PC-9 (cell line): ENCODE measurements at regions not wholly inside any gene's neighbourhood (a gene's known extent, or its start where the extent isn't known, plus 50 kb on each side); places are given as distances from the start of the nearest gene placed in this dataset.

Experiments
- EZH2 ChIP-seq: fragments of 200-600 bp; sonication (generic); IDR thresholded peaks from 2 replicates; pipeline ENCODE4 v1.8.0; 2017; ENCODE audit warnings: antibody characterized with exemption, low read depth
- TF ChIP-seq, protein P1 (sequence below): fragments of 200-600 bp; sonication (generic); conservative IDR thresholded peaks from 2 replicates; pipeline ENCODE4 v1.6.1; 2017; ENCODE audit warnings: mixed run types, antibody characterized with exemption, mild to moderate bottlenecking, moderate library complexity

DNA sequence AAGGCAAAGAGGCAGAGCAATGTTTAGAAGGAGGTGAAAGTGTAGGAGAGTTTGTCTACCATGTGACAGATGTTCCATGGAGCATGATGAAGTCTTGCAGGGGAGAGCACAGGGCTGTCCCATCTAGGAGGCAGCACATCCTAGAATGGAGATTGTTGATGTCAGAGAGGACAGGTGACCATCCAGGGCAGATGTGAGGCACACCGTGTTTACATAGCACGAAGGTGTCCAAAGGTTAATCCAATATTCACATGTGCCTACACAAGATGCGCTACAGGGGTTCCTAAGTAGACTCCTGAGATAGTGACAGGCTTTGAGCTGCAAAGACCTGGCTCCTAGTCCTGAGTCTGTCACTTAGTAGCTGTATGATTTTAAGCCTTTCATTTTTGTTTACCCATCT, 219.3 kb upstream of the SLCO3A1 start:
- TF ChIP-seq EZH2: no peak
- TF ChIP-seq, protein P1, sequence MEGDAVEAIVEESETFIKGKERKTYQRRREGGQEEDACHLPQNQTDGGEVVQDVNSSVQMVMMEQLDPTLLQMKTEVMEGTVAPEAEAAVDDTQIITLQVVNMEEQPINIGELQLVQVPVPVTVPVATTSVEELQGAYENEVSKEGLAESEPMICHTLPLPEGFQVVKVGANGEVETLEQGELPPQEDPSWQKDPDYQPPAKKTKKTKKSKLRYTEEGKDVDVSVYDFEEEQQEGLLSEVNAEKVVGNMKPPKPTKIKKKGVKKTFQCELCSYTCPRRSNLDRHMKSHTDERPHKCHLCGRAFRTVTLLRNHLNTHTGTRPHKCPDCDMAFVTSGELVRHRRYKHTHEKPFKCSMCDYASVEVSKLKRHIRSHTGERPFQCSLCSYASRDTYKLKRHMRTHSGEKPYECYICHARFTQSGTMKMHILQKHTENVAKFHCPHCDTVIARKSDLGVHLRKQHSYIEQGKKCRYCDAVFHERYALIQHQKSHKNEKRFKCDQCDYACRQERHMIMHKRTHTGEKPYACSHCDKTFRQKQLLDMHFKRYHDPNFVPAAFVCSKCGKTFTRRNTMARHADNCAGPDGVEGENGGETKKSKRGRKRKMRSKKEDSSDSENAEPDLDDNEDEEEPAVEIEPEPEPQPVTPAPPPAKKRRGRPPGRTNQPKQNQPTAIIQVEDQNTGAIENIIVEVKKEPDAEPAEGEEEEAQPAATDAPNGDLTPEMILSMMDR: no peak
